K562 (cell line): ENCODE measurements at regions not wholly inside any gene's neighbourhood (a gene's known extent, or its start where the extent isn't known, plus 50 kb on each side); places are given as distances from the start of the nearest gene placed in this dataset.

Experiments used
- ADNP ChIP-seq: fragments of 200-800 bp; sonication (Bioruptor generic); IDR thresholded peaks from 2 replicates; pipeline ENCODE4 v1.6.1; 2016; ENCODE audit warnings: missing genetic modification characterization, missing compliant biosample characterization
- ATF1 ChIP-seq, 2 experiments: fragments of 450-650 bp in 1 of 2; IDR thresholded peaks; 2 replicates each; pipeline ENCODE4 v1.6.1; 2016; ENCODE audit warnings: missing compliant biosample characterization in 1 of 2, missing genetic modification characterization in 1 of 2
- CBX1 ChIP-seq: sonication (generic); IDR thresholded peaks from 2 replicates; pipeline ENCODE4 v1.6.1; 2016; ENCODE audit warnings: antibody characterized with exemption, low read depth, mild to moderate bottlenecking
- CREBBP ChIP-seq: IDR thresholded peaks from one replicate; pipeline ENCODE4 v1.6.1; 2012; ENCODE audit warnings: low read depth, mild to moderate bottlenecking, control low read depth, inconsistent platforms, low read length
- DPF2 ChIP-seq: fragments of 450-650 bp; IDR thresholded peaks from 2 replicates; pipeline ENCODE4 v1.6.1; 2016
- GABPB1 ChIP-seq: sonication (generic); formaldehyde crosslinking; IDR thresholded peaks from 2 replicates; pipeline ENCODE4 v1.8.0; 2022; ENCODE audit warnings: mild to moderate bottlenecking, missing genetic modification reagents
- HDAC8 ChIP-seq: fragments of 450-650 bp; IDR thresholded peaks from 2 replicates; pipeline ENCODE4 v1.6.1; 2016; ENCODE audit warnings: mild to moderate bottlenecking, missing genetic modification characterization, moderate library complexity, missing compliant biosample characterization
- NFRKB ChIP-seq: fragments of 450-650 bp; IDR thresholded peaks from 2 replicates; pipeline ENCODE4 v1.6.1; 2016; ENCODE audit warnings: low read depth
- PHF21A ChIP-seq: fragments of 450-650 bp; IDR thresholded peaks from 2 replicates; pipeline ENCODE4 v1.6.1; 2017; ENCODE audit warnings: low read depth, borderline replicate concordance
- POLR2G ChIP-seq: fragments of 200-400 bp; formaldehyde crosslinking; IDR thresholded peaks from 2 replicates; pipeline ENCODE4 v1.6.1; 2017; ENCODE audit warnings: low read depth, mild to moderate bottlenecking, antibody characterized with exemption, low read length, moderate library complexity
- SNRNP70 ChIP-seq: fragments of 200-400 bp; formaldehyde crosslinking; optimal IDR thresholded peaks from 2 replicates; pipeline ENCODE3; 2017; ENCODE audit warnings: low read depth, low read length
- SRSF9 ChIP-seq: fragments of 200-400 bp; formaldehyde crosslinking; IDR thresholded peaks from 2 replicates; pipeline ENCODE4 v1.6.1; 2017; ENCODE audit warnings: low read depth, low read length, borderline replicate concordance
- ZNF407 ChIP-seq: fragments of 450-650 bp; IDR thresholded peaks from 2 replicates; pipeline ENCODE4 v1.6.1; 2016; ENCODE audit warnings: low read depth
- TF ChIP-seq, protein P1 (sequence below), 2 experiments: fragments of 450-650 bp in 1 of 2; sonication (generic) in 1 of 2; formaldehyde crosslinking in 1 of 2; IDR thresholded peaks in 1 of 2; conservative IDR thresholded peaks in 1 of 2; 2 replicates each; pipeline versions ENCODE4 v1.6.1 to v1.8.1; 2016 to 2023; ENCODE audit warnings: mild to moderate bottlenecking in 2 of 2, moderate library complexity in 2 of 2, inconsistent platforms in 1 of 2, missing genetic modification reagents in 1 of 2
- TF ChIP-seq, protein P2 (sequence below): sonication (generic); formaldehyde crosslinking; IDR thresholded peaks from 2 replicates; pipeline ENCODE4 v1.8.0; 2023; ENCODE audit warnings: missing genetic modification reagents, mild to moderate bottlenecking, borderline replicate concordance

- TF ChIP-seq ZNF407 (no peak), PHF21A (no peak), CREBBP (no peak), ATF1 (CRISPR knock-in tag; IDR thresholded peaks at IDR 0.05) (no peak), ATF1 (tag; IDR thresholded peaks at IDR 0.05) (peak; percentile 69), POLR2G (no peak), ADNP (tag) (no peak), DPF2 (0 out of 2 replicates have a peak, but pooled peaks have one; percentile 15), SRSF9 (no peak), HDAC8 (no peak), SNRNP70 (no peak), GABPB1 (no peak), NFRKB (no peak), CBX1 (no peak)
- TF ChIP-seq, protein P1, sequence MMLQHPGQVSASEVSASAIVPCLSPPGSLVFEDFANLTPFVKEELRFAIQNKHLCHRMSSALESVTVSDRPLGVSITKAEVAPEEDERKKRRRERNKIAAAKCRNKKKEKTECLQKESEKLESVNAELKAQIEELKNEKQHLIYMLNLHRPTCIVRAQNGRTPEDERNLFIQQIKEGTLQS (IDR thresholded peaks at IDR 0.05), result peak; percentile 92
- TF ChIP-seq, protein P1 (CRISPR knock-in tag; conservative IDR thresholded peaks at IDR 0.05), result no peak
- TF ChIP-seq, protein P2, sequence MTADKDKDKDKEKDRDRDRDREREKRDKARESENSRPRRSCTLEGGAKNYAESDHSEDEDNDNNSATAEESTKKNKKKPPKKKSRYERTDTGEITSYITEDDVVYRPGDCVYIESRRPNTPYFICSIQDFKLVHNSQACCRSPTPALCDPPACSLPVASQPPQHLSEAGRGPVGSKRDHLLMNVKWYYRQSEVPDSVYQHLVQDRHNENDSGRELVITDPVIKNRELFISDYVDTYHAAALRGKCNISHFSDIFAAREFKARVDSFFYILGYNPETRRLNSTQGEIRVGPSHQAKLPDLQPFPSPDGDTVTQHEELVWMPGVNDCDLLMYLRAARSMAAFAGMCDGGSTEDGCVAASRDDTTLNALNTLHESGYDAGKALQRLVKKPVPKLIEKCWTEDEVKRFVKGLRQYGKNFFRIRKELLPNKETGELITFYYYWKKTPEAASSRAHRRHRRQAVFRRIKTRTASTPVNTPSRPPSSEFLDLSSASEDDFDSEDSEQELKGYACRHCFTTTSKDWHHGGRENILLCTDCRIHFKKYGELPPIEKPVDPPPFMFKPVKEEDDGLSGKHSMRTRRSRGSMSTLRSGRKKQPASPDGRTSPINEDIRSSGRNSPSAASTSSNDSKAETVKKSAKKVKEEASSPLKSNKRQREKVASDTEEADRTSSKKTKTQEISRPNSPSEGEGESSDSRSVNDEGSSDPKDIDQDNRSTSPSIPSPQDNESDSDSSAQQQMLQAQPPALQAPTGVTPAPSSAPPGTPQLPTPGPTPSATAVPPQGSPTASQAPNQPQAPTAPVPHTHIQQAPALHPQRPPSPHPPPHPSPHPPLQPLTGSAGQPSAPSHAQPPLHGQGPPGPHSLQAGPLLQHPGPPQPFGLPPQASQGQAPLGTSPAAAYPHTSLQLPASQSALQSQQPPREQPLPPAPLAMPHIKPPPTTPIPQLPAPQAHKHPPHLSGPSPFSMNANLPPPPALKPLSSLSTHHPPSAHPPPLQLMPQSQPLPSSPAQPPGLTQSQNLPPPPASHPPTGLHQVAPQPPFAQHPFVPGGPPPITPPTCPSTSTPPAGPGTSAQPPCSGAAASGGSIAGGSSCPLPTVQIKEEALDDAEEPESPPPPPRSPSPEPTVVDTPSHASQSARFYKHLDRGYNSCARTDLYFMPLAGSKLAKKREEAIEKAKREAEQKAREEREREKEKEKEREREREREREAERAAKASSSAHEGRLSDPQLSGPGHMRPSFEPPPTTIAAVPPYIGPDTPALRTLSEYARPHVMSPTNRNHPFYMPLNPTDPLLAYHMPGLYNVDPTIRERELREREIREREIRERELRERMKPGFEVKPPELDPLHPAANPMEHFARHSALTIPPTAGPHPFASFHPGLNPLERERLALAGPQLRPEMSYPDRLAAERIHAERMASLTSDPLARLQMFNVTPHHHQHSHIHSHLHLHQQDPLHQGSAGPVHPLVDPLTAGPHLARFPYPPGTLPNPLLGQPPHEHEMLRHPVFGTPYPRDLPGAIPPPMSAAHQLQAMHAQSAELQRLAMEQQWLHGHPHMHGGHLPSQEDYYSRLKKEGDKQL, result no peak
Observed at GRCh38 chr5:12611132-12611531, 706.9 kb upstream of the CTNND2 start (continued).
